ENCODE measurements at regions not wholly inside any gene's neighbourhood (a gene's known extent, or its start where the extent isn't known, plus 50 kb on each side); places are given as distances from the start of the nearest gene placed in this dataset.

- CTCF ChIA-PET = no interaction called here
- ATAC-seq (no peak), DNase-seq (ENCODE audit: low spot score) (no peak)
- Mint-ChIP-seq H3K4me1 (no peaks in the 10 kb centered on the region), H3K27me3 (ENCODE audit: low read depth) (no peaks in the 10 kb centered on the region), H3K9me3 (no peaks in the 10 kb centered on the region), H3K36me3 (no peaks in the 10 kb centered on the region), H3K4me3 (no peak overlapping the region), H3K27ac (no peak overlapping the region)
- POLR2A ChIA-PET = no interaction called here
- TF ChIP-seq AR (CRISPR knock-in tag; IDR thresholded peaks at IDR 0.05) = no peak
- TF ChIP-seq RELA (CRISPR knock-in tag; IDR thresholded peaks at IDR 0.05; ENCODE audit: borderline replicate concordance) = no peak
- no peak for TF ChIP-seq OVOL2 (CRISPR knock-in tag; IDR thresholded peaks at IDR 0.05; ENCODE audit: borderline replicate concordance)
- no peak for TF ChIP-seq GRHL2 (CRISPR knock-in tag; IDR thresholded peaks at IDR 0.05; ENCODE audit: insufficient replicate concordance, severe bottlenecking)
- TF ChIP-seq ZNF281 (CRISPR knock-in tag; IDR thresholded peaks at IDR 0.05) = no peak
- no peak for TF ChIP-seq ZNF219 (CRISPR knock-in tag; IDR thresholded peaks at IDR 0.05; ENCODE audit: borderline replicate concordance)
- no peak for TF ChIP-seq ETV6 (CRISPR knock-in tag; IDR thresholded peaks at IDR 0.05)
- no peak for TF ChIP-seq ZNF416 (CRISPR knock-in tag; IDR thresholded peaks at IDR 0.05)
- TF ChIP-seq ERG (CRISPR knock-in tag; IDR thresholded peaks at IDR 0.05) = no peak
- TF ChIP-seq ARID4B (CRISPR knock-in tag; IDR thresholded peaks at IDR 0.05; ENCODE audit: borderline replicate concordance) = no peak
Measured at GRCh38 chr12:85697003-85697402, 139.2 kb downstream of the RASSF9 start.

GRCh38 chr12:85698937-85699336 lies 137.3 kb downstream of the RASSF9 start:
- Mint-ChIP-seq H3K36me3 (no peaks in the 10 kb centered on the region), H3K4me1 (no peaks in the 10 kb centered on the region), H3K27ac (no peak overlapping the region), H3K4me3 (no peak overlapping the region), H3K27me3 (ENCODE audit: low read depth) (no peaks in the 10 kb centered on the region), H3K9me3 (no peaks in the 10 kb centered on the region)
- TF ChIP-seq JUN (CRISPR knock-in tag; IDR thresholded peaks at IDR 0.05) = no peak
- TF ChIP-seq GRHL2 (CRISPR knock-in tag; IDR thresholded peaks at IDR 0.05; ENCODE audit: insufficient replicate concordance, severe bottlenecking) = no peak
- no peak for TF ChIP-seq SOX15 (CRISPR knock-in tag; IDR thresholded peaks at IDR 0.05)
- TF ChIP-seq ZNF281 (CRISPR knock-in tag; IDR thresholded peaks at IDR 0.05) = no peak
- no peak for TF ChIP-seq AR (CRISPR knock-in tag; IDR thresholded peaks at IDR 0.05)
- TF ChIP-seq ERG (CRISPR knock-in tag; IDR thresholded peaks at IDR 0.05) = no peak
- TF ChIP-seq HMGA2 (CRISPR knock-in tag; IDR thresholded peaks at IDR 0.05) = no peak
- no peak for TF ChIP-seq E2F5 (CRISPR knock-in tag; IDR thresholded peaks at IDR 0.05)
- POLR2A ChIA-PET = no interaction called here
- no peak for DNase-seq (ENCODE audit: low spot score)
- CTCF ChIA-PET = no interaction called here
- ATAC-seq = no peak

All from WTC11 (cell line).